NCI-H2196 (cell line): ENCODE measurements at regions not wholly inside any gene's neighbourhood (a gene's known extent, or its start where the extent isn't known, plus 50 kb on each side); places are given as distances from the start of the nearest gene placed in this dataset.

Experiments
- DNase-seq: peaks from one replicate; lab custom pipeline; 2025; ENCODE audit not compliant: unreplicated experiment; lab: John Stamatoyannopoulos, UW

- no peak for DNase-seq
Measured at GRCh38 chr2:22513563-22513962, 871.4 kb upstream of the KLHL29 start.

GRCh38 chr2:22517141-22517540 lies 867.8 kb upstream of the KLHL29 start:
- DNase-seq: no peak

GRCh38 chr2:22518641-22519040 lies 866.3 kb upstream of the KLHL29 start:
- DNase-seq: no peak

GRCh38 chr2:22520369-22521288 lies 864.4 kb upstream of the KLHL29 start:
- no peak for DNase-seq

GRCh38 chr2:22521620-22522019 lies 863.4 kb upstream of the KLHL29 start:
- DNase-seq: no peak

- DNase-seq: no peak
Measured at GRCh38 chr2:22525681-22526080, 859.3 kb upstream of the KLHL29 start.

- DNase-seq: no peak
Measured at GRCh38 chr2:22530131-22530530, 854.8 kb upstream of the KLHL29 start.

- no peak for DNase-seq
Measured at GRCh38 chr2:22536133-22536532, 848.8 kb upstream of the KLHL29 start.

GRCh38 chr2:22554453-22554852 lies 830.5 kb upstream of the KLHL29 start:
- no peak for DNase-seq

- no peak for DNase-seq
Measured at GRCh38 chr2:22557406-22557805, 827.6 kb upstream of the KLHL29 start.

- no peak for DNase-seq
Measured at GRCh38 chr2:22560021-22560420, 825.0 kb upstream of the KLHL29 start.

GRCh38 chr2:22579341-22579740 lies 805.6 kb upstream of the KLHL29 start:
- DNase-seq: no peak

GRCh38 chr2:22582107-22582506 lies 802.9 kb upstream of the KLHL29 start:
- DNase-seq: no peak

- no peak for DNase-seq
Measured at GRCh38 chr2:22596306-22596705, 788.7 kb upstream of the KLHL29 start.

- DNase-seq: no peak
Measured at GRCh38 chr2:22600156-22600555, 784.8 kb upstream of the KLHL29 start.

GRCh38 chr2:22600999-22601398 lies 784.0 kb upstream of the KLHL29 start:
- no peak for DNase-seq

- no peak for DNase-seq
Measured at GRCh38 chr2:22604136-22604535, 780.8 kb upstream of the KLHL29 start.

GRCh38 chr2:22616031-22616430 lies 768.9 kb upstream of the KLHL29 start:
- no peak for DNase-seq

- no peak for DNase-seq
Measured at GRCh38 chr2:22623620-22624019, 761.4 kb upstream of the KLHL29 start.

GRCh38 chr2:22626621-22627020 lies 758.4 kb upstream of the KLHL29 start:
- no peak for DNase-seq

GRCh38 chr2:22628221-22628620 lies 756.8 kb upstream of the KLHL29 start:
- no peak for DNase-seq

- DNase-seq: no peak
Measured at GRCh38 chr2:22628906-22629305, 756.1 kb upstream of the KLHL29 start.

- no peak for DNase-seq
Measured at GRCh38 chr2:22634167-22634566, 750.8 kb upstream of the KLHL29 start.
